GM23338 (cell line): ENCODE measurements at regions not wholly inside any gene's neighbourhood (a gene's known extent, or its start where the extent isn't known, plus 50 kb on each side); places are given as distances from the start of the nearest gene placed in this dataset.

Experiments
- ATAC-seq: fragments of 200-7000 bp; cut with Tn5 transposase; 3 replicates; pipeline ENCODE4 v1.9.1; 2020
- DNase-seq: peaks from one replicate; pipeline ENCODE4 v3.0.0-alpha.2; 2015; ENCODE audit warnings: low spot score
- H2AFZ ChIP-seq: fragments of 200-600 bp; sonication (generic); 2 replicates; pipeline ENCODE4 v1.8.0; 2016; ENCODE audit warnings: antibody characterized with exemption, mild to moderate bottlenecking, moderate library complexity
- H3F3A ChIP-seq: fragments of 200-600 bp; sonication (generic); replicated peaks from 2 replicates; pipeline ENCODE4 v1.8.0; 2017; ENCODE audit warnings: antibody characterized with exemption, mixed run types, low read depth
- H3K27ac ChIP-seq: fragments of 200-600 bp; sonication (generic); 2 replicates; pipeline ENCODE4 v1.6.1; 2016; ENCODE audit warnings: low read depth
- H3K27me3 ChIP-seq: fragments of 200-600 bp; sonication (generic); 2 replicates; pipeline ENCODE4 v1.8.0; 2016; ENCODE audit warnings: mild to moderate bottlenecking, mixed run types, moderate library complexity; ENCODE audit not compliant: insufficient read depth
- H3K36me3 ChIP-seq: fragments of 200-600 bp; sonication (generic); 2 replicates; pipeline ENCODE4 v1.8.0; 2016; ENCODE audit warnings: mild to moderate bottlenecking; ENCODE audit not compliant: insufficient read depth
- H3K4me1 ChIP-seq: fragments of 200-600 bp; sonication (generic); 2 replicates; pipeline ENCODE4 v1.8.0; 2016; ENCODE audit warnings: mild to moderate bottlenecking, moderate library complexity; ENCODE audit not compliant: insufficient read depth
- H3K4me2 ChIP-seq: fragments of 200-600 bp; sonication (generic); 2 replicates; pipeline ENCODE4 v1.7.1; 2017; ENCODE audit warnings: mixed run types
- H3K4me3 ChIP-seq: fragments of 200-600 bp; sonication (generic); 2 replicates; pipeline ENCODE4 v1.6.1; 2016; ENCODE audit warnings: mixed run types
- H3K79me2 ChIP-seq: fragments of 200-600 bp; sonication (generic); replicated peaks from 2 replicates; pipeline ENCODE4 v1.8.0; 2017; ENCODE audit warnings: mild to moderate bottlenecking; ENCODE audit not compliant: insufficient read depth
- H3K9me2 ChIP-seq: fragments of 200-600 bp; sonication (generic); 2 replicates; pipeline ENCODE4 v1.8.0; 2017; ENCODE audit not compliant: insufficient read depth
- H4K20me1 ChIP-seq: fragments of 200-600 bp; sonication (generic); replicated peaks from 2 replicates; pipeline ENCODE4 v1.8.0; 2017; ENCODE audit warnings: mild to moderate bottlenecking; ENCODE audit not compliant: insufficient read depth
- H3K27ac Mint-ChIP-seq: 2 replicates; pipeline ENCODE4 v1.8.0; 2020; ENCODE audit warnings: inconsistent platforms, mild to moderate bottlenecking, moderate library complexity, mixed read lengths
- H3K27me3 Mint-ChIP-seq: 3 replicates; pipeline ENCODE4 v1.8.0; 2022; ENCODE audit warnings: low read depth, mild to moderate bottlenecking, moderate library complexity, mixed read lengths, inconsistent platforms; ENCODE audit not compliant: insufficient read depth, poor library complexity
- H3K36me3 Mint-ChIP-seq: 3 replicates; pipeline ENCODE4 v1.8.0; 2021; ENCODE audit warnings: low read depth, mild to moderate bottlenecking, inconsistent platforms, moderate library complexity, mixed read lengths
- H3K4me1 Mint-ChIP-seq: 3 replicates; pipeline ENCODE4 v1.8.0; 2020; ENCODE audit warnings: mild to moderate bottlenecking, inconsistent platforms, mixed read lengths
- H3K4me3 Mint-ChIP-seq: 3 replicates; pipeline ENCODE4 v1.8.0; 2021; ENCODE audit warnings: moderate library complexity, mild to moderate bottlenecking, inconsistent platforms, mixed read lengths
- H3K9me3 Mint-ChIP-seq: 3 replicates; pipeline ENCODE4 v1.8.0; 2020; ENCODE audit warnings: moderate library complexity, mild to moderate bottlenecking, inconsistent platforms, mixed read lengths
- EZH2 ChIP-seq: fragments of 200-600 bp; sonication (generic); IDR thresholded peaks from one replicate; pipeline ENCODE4 v1.8.0; 2017; ENCODE audit warnings: antibody characterized with exemption, mild to moderate bottlenecking, low read depth; ENCODE audit not compliant: unreplicated experiment
- NANOG ChIP-seq: IDR thresholded peaks from 2 replicates; pipeline ENCODE4 v1.6.1; 2016; ENCODE audit warnings: antibody characterized with exemption, borderline replicate concordance
- REST ChIP-seq: IDR thresholded peaks from one replicate; pipeline ENCODE4 v1.6.1; 2018; ENCODE audit warnings: antibody characterized with exemption; ENCODE audit not compliant: unreplicated experiment
- STAT1 ChIP-seq: IDR thresholded peaks from one replicate; pipeline ENCODE4 v1.6.1; 2016; ENCODE audit warnings: antibody characterized with exemption; ENCODE audit not compliant: unreplicated experiment
- ZNF114 ChIP-seq: fragments of 250-450 bp; sonication (Bioruptor Pico); IDR thresholded peaks from 2 replicates; pipeline ENCODE4 v1.5.0; 2020; ENCODE audit warnings: mild to moderate bottlenecking, moderate library complexity
- ZNF331 ChIP-seq: fragments of 250-450 bp; sonication (Bioruptor Pico); IDR thresholded peaks from 2 replicates; pipeline ENCODE4 v1.5.0; 2020; ENCODE audit warnings: low read depth, mild to moderate bottlenecking, moderate library complexity
- ZNF462 ChIP-seq: fragments of 250-450 bp; sonication (Bioruptor Pico); IDR thresholded peaks from 2 replicates; pipeline ENCODE4 v1.5.0; 2020; ENCODE audit warnings: mild to moderate bottlenecking, moderate library complexity
- TF ChIP-seq, protein P1 (sequence below): IDR thresholded peaks from 2 replicates; pipeline ENCODE4 v1.6.1; 2016; ENCODE audit warnings: antibody characterized with exemption

DNA sequence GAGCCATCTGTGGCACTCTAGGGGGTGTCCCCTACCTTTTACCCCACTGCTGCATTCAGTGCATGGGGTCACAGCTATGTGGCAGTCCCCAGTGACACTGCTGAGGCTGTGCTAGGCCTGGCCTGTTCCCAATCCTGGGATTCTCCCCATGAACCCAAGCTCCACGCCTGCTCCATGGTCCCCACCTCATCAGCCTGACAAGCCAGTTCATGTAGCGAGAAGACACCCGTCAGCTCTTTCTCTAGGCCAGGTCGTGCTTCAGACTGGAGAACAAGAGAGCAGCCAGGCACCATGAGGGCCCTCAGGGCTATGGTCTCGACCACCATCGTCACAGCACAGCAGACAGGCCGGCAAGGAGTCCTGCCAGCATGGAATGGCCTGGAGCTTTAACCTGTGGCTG, 72.8 kb upstream of the PRR20G start (continued):
- TF ChIP-seq NANOG, result no peak

DNA sequence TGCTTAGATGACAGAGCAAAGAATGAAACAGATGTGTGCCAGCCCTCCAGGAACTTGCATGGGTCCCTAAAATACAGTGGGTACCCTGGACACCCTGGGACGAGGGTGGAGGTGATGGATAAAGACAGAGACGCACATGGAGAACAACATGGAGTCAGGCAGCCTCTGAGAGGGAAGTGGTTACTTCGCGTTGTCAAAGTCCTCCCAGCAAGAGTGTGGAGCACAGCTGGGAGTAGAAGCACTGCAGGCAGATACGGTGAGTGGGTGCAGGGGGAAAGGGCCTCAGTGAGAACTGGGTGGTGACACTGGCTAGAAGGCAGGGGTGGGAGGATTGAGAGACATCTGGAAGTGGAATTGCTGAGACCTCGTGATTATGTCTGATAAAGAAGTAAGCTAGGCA, 70.8 kb upstream of the PRR20G start:
- Histone ChIP-seq H3K4me2 (no peak overlapping the region), H3F3A (no peaks in the 10 kb centered on the region), H3K27ac (no peak overlapping the region), H3K4me3 (no peak overlapping the region), H3K27me3 (no peaks in the 10 kb centered on the region), H3K9me2 (no peaks in the 10 kb centered on the region), H3K79me2 (no peaks in the 10 kb centered on the region), H3K36me3 (no peaks in the 10 kb centered on the region; the same call in 1 of the 2 replicates), H4K20me1 (no peaks in the 10 kb centered on the region), H3K4me1 (no peaks in the 10 kb centered on the region), H2AFZ (no peak overlapping the region)
- Mint-ChIP-seq H3K9me3 (peaks cover 43% of the 10 kb centered on the region), H3K27ac (no peak overlapping the region), H3K4me3 (no peak overlapping the region), H3K27me3 (no peaks in the 10 kb centered on the region), H3K36me3 (peaks cover 24% of the 10 kb centered on the region), H3K4me1 (no peaks in the 10 kb centered on the region)
- DNase-seq, result no peak
- ATAC-seq, result no peak
- no peak for TF ChIP-seq ZNF462
- TF ChIP-seq, protein P1, sequence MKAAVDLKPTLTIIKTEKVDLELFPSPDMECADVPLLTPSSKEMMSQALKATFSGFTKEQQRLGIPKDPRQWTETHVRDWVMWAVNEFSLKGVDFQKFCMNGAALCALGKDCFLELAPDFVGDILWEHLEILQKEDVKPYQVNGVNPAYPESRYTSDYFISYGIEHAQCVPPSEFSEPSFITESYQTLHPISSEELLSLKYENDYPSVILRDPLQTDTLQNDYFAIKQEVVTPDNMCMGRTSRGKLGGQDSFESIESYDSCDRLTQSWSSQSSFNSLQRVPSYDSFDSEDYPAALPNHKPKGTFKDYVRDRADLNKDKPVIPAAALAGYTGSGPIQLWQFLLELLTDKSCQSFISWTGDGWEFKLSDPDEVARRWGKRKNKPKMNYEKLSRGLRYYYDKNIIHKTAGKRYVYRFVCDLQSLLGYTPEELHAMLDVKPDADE, result no peak
- TF ChIP-seq REST, result no peak
- TF ChIP-seq ZNF331 (CRISPR knock-in tag), result no peak
- no peak for TF ChIP-seq NANOG
- TF ChIP-seq EZH2, result no peak
- no peak for TF ChIP-seq STAT1
- no peak for TF ChIP-seq ZNF114 (CRISPR knock-in tag)
